HS-5 (cell line): ENCODE measurements at regions not wholly inside any gene's neighbourhood (a gene's known extent, or its start where the extent isn't known, plus 50 kb on each side); places are given as distances from the start of the nearest gene placed in this dataset.
A peak's percentile ranks its signal among the peaks of the same experiment; 100 is the strongest.
"Not testable (repeated sequence)": the region's sequence is repeated elsewhere in the genome, so short reads cannot be mapped to it uniquely, and the experiment has no call there.

ENCODE experiments used
- DNase-seq: peaks from one replicate; pipeline ENCODE4 v3.0.0-alpha.2; 2012; ENCODE audit warnings: low read depth

DNA sequence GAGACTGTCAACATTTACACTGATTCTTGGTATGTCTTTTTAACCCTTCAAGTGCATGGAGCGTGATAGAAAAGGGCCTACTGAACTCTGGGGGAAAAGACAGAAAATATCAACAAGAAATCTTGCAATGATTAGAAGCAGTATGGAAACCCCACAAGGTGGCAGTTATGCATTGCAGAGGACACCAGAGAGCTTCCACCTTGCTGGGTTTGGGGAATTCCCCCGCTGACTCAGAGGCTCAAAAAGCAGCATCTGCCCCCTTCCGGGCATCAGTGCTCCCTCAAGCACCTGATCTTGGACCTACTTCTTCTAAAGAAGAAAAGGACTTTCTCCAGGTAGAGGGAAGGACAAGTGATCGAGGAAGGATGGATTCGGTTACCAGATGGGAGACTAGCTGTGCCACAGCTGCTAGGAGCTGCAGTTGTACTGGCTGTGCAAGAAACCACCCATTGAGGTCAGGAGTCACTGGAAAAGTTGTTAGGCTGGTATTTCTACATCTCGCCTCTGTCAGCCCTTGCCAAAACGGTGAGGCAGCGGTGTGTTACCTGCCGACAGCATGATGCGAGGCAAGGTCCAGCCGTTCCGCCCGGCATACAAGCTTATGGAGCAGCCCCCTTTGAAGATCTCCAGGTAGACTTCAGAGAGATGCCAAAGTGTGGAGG lies 102.8 kb upstream of the OSBPL11 start:
- DNase-seq = not testable (repeated sequence)

DNA sequence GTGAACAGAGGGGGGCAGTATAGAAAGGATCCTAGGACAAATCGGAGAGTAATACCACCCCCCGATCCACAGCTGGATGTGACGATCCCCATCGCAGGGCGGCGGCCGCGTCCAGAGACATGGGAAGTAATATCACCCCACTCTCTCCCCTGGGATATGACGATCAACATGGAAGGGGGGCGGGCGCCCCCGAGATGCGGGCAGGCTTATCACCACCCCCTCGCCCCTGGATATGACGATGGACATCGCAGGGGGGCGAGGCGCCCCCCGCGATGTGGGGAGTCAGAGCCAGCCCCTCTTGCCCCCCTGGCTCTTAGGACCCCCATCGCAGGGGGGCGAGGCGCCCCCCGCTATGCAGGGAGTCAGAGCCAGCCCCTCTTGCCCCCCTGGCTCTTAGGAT lies 120.4 kb upstream of the OSBPL11 start:
- DNase-seq = no peak

DNA sequence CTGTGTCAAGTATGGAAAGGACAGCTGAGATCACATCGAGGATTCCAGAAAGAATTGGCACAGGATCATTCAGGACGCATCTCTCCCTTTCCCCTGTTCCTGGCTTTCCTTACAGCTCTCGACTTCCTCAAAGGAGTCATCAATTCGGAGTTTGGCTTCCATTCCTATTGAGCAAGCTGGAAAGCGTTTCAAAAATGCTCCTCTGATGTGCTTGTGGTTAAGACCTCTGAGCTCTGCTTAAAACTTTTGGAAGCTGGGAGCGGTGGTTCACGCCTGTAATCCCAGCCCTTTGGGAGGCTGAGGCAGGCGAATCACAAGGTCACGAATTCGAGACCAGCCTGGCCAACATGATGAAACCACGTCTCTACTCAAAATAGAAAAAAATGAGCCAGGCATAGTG lies 136.9 kb upstream of the OSBPL11 start:
- DNase-seq = peak; percentile 85

DNA sequence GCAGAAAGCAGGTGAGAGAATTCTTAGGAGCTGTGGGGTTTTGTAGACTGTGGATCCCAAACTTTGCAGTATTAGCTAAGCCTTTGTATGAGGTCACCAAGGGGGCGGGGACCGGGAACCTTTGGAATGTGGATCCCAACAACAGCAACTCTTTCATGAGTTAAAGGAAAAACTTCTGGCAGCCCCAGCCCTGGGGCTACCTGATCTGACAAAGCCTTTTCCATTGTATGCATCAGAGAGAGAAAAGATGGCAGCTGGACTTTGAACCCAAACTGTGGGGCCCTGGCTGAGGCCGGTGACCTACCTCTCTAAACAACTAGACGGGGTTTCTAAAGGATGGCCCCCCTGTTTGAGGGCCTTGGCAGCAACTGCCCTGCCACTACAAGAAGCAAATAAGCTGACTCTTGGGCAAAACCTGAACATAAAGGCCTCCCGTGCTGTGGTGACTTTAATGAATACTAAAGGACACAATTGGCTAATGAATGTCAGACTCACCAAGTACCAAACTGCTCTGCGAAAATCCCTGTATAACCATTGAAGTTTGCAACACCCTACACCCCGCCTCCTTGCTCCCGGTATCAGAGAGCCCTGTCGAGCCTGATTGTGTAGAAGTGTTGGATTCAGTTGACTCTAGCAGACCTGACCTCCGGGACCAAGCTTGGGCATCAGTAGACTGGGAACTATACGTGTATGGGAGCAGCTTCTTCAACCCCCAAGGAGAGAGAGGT lies 146.9 kb upstream of the OSBPL11 start:
- not testable (repeated sequence) for DNase-seq

DNA sequence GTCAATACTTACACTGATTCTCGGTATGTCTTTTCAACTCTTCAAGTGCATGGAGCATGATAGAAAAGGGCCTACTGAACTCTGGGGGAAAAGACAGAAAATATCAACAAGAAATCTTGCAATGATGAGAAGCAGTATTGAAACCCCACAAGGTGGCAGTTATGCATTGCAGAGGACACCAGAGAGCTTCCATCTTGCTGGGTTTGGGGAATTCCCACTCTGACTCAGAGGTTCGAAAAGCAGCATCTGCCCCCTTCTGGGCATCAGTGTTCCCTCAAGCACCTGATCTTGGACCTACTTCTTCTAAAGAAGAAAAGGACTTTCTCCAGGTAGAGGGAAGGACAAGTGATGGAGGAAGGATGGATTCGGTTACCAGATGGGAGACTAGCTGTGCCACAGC lies 147.5 kb upstream of the OSBPL11 start:
- DNase-seq = peak; percentile 37

DNA sequence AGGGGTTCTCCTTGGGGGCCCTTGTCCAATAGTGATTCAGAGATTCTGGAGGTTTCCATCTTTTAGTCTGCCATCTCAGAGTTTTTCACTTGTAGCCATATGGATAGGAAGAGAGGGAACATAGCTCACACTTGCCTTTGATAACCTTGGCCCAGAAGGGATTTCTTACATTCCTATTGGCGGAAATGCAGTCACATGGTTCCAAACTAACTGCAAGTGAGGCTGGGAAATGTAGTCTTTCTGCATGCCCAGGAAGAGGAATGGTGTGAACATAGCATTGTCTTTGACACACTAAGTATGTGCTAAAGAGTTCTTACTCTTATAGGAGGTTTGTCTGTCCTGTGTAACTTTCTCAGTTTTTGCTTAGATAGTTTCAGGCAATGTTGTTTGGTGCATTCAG lies 161.8 kb upstream of the OSBPL11 start:
- not testable (repeated sequence) for DNase-seq

DNA sequence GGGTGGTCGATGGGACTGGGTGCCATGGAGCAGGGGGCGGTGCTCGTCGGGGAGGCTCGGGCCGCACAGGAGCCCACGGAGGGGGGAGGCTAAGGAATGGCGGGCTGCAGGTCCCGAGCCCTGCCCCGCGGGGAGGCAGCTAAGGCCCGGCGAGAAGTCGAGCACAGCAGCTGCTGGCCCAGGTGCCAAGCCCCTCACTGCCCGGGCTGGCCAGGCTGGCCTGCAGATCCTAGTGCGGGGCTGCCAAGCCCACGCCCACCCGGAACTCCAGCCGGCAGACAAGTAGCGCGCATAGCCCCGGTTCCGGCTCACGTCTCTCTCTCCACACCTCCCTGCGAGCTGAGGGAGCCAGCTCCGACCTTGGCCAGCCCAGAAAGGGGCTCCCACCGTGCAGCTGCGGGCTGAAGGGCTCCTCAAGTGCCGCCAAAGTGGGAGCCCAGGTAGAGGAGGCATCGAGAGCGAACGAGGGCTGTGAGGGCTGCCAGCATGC lies 163.4 kb upstream of the OSBPL11 start:
- not testable (repeated sequence) for DNase-seq

DNA sequence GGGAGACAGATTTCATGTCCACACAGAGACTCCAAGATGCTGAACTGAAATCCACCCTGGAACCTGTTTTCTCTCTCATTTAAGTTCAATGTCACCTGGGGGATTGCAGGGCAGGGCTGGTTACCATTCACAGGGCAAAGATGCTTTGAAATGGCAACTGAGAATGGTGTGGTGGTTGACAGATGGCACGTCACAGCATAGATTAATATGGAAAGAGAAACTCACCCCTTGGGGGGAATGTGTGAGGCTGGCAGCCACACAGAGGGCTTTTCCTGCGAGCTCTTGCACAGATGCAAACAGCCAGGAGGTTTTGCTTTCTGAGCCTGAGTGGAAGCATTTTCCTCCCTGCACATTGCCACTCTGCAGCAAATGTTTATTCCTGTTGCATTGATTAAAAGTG lies 167.3 kb upstream of the OSBPL11 start:
- not testable (repeated sequence) for DNase-seq

DNA sequence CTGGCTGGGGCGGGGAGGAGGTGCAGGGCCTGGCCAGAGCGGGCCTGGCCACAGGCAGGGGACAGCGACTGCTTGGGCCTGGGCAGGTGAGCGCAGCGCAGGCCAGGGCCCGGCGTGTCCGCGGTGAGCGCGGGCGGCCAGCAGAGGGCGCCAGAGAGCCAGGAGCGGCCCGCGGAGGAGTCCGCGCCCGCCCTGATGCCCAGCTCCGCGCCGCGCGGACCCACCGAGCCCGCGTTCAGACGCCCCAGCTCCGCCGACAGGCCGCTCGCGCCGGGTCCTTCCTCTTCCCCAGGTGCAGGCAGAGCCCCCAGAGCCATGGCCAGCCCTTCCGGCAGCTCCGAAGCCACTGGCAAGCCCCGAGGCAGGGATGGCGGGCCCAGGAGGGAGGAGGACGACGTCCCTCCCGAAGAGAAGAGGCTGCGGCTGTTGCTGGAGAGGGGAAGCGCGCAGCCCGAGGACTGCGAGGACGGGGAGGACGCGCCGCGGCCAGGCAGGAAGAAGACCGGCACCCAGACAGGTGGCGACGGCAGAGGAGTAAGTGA lies 171.1 kb upstream of the OSBPL11 start:
- not testable (repeated sequence) for DNase-seq

DNA sequence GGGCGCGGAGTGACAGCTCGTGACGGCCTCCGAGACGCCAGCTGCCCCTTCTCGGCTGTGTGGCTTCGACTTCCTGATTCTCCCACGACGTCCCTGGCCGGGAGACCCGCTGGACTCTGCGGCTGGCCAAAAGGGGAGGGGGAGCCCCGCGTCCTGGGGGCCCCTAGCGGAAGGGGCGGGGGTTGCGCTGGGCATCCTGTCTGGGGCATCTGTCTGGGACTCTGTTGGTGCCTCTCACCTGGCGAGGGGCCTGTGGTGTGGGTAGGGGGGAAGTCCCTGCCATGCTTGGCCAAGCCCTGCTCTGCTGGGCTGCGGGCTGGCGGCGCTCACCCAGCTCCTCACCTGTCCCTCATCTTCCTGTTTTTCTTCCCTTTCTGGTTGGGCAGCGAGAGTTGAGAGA lies 171.6 kb upstream of the OSBPL11 start:
- DNase-seq = not testable (repeated sequence)

DNA sequence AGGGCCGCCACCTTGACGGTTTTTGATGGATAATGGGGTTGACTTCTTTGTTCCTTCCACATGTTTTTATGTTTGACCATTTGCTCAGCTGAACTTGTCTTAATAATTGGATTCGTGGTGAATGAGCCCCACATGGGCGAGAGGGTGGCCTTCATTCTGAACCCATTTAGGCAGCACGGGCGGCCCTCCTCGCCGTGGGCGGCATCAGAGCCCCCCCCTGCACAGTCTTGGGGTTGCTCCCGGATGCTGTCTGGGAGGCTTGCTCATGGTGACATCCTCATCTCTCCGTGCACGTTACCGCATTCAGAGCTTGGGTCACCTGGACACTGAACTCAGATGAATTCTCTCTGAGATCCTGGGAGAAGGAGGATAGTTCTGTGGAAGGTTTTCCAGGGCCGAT lies 172.3 kb upstream of the OSBPL11 start:
- no peak for DNase-seq

DNA sequence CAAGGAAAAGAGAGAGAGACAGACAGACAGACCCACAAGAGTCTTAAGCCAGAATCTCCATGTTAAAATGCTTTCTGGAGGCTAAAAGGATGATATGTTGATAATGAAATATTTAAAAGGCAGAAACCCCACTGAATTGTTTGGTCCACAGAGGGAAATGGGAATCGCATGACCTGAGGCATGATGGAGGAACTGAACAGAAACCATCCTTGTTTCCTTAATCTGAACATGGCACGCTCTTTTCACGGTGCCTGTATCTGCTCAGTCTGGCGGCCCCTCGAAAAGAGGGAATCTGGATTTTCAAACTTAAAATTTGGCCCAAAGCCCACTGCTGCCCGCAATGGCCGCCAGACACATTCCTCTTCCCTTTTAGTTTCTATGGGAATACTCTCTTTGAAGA lies 173.5 kb upstream of the OSBPL11 start:
- not testable (repeated sequence) for DNase-seq

DNA sequence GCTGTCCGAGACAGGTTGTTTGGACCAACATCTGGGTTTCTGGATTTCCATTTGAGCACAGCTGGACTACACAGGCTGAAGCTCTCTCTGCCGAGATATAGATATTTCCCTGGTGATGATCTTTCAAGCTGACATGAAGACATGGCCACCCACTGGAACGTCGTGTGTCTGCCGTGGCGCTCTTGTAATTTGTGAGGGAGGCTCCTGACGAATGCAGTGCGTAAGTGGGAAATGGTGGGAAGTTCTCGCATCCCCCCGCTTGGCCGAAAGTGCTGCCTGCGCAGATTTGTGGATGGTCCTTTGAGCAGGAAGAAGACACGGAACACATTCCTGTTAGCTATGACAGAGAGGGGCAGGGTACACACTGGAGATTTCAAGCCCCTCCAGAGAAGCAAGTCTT lies 176.2 kb upstream of the OSBPL11 start:
- not testable (repeated sequence) for DNase-seq

DNA sequence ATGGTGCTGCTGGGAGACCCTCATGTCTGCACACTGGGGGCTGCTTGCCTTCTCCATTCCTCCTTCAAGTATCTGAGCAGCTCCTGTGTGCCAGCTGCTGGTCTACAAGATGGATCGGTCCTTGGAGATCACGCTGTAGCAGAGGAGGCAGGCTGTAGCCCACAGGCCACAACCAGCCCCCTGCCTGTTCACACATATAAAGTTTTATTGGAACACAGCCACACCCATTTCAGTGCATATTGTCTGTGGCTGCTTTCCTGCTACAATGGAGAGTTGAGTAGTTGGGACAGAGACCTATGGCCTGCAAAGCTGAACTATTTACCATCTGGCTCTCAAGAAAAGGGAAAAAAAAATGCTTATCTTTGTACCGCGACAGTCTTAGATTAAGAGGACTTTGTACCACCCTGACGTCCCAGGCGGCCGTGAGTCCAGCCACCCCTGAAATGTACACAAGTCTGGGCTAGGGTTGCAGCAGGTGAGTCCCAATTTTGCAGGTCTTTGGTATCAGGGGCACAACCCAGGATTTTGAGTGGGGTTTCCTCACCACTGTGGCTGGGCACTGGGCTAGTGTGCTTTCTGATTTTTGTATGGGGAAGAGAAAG lies 179.2 kb upstream of the OSBPL11 start:
- not testable (repeated sequence) for DNase-seq

DNA sequence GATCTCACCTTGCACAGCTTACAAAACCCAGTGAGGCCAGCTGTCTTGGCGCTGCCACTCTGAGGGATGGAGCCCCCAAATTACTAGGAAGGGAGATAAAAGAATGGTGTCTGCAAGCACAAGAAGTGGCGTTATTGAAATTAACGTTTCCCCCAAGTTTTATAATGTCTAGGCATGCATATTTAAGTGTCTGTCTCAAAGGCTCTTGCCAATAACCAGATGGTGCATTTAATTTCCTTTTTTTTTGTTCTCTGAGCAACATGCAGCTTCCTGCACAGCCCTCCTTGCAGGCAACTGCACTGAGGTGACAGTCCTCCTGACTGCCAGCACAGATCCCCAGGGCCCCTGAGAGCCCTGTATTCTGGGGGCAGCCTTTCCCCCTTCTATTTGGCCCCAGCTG lies 179.8 kb upstream of the OSBPL11 start:
- DNase-seq = not testable (repeated sequence)

DNA sequence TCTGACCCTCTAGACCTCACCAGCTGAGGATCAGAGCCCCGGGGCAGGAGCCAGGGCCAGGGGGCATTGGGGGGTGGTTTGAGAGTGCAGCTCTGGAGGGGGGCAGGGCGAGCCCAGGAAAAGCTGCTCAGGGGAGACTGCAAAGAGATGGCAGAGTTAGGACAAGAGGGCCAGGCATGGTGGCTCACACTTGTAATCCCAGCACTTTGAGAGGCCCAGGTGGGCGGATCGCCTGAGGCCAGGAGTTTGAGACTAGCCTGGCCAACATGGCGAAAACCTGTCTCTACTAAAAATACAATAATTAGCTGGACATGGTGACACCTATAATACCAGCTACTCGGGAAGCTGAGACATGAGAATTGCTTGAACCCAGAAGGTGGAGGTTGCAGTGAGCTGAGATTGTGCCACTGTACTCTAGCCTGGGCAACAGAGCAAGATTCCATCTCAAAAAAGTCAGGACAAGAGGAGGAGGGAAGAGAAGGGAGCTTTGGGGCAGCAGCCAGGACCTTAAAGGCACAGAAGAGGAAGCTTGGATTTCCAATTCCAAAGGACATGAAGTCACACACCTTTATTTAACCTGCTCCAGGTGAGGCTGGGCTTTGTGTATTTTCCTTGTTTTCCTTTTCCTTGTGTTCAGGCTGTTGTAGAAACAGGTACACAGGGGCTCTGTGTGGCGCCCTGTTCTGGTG lies 180.5 kb upstream of the OSBPL11 start:
- DNase-seq = not testable (repeated sequence)

DNA sequence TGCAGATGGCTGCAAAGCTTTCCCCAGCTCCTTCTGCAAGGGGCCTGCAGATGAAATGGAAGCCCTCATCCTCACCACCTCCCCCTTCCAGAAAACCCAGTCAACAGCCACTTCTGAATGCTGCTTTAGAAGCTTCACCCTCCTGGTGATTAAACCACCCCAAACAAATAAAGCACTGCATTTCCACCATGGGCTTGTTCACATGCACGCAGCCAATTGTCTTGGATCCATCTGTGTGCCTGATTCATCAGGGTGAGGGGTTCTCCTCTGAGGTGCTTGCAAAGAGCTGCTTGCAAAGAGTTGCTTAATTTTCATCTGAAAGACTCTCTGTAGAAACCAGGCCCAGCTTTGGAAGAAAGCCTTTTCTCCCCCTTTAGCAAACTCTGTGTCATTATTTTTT lies 184.0 kb upstream of the OSBPL11 start:
- not testable (repeated sequence) for DNase-seq

DNA sequence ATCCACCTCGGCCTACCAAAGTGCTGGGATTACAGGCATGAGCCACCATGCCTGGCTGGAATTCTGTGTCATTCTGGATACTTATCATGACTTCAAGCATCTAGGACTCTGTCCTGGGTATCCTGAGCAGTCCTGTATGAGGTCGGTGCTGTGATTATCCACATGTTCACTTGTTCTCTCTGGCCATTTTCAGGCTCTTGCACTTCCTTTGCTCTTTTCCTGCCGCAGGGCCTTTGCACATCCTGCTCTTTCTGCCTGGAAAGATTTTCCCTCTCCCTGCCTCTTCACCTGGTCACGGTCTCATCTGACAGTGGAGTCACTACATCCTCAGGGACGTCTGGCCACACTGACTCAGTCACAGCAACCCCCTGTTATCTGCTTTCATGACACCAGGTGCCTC lies 184.6 kb upstream of the OSBPL11 start:
- not testable (repeated sequence) for DNase-seq

DNA sequence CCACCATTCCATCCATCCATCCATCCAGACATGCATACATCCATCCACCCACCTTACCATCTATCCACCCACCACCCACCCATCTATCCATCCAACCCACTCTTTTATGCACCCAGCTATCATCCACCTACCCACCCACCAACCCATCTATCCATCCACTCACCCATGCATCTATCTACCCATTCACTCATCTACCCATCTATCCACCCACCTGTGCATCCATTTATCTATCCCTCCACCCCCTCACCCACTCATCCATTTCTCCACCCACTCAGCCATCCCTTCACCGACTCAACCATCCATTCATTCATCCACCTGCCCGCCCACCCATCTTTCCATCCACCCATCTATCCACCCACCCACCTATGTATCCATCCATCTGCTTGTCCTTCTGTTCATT lies 186.4 kb upstream of the OSBPL11 start:
- not testable (repeated sequence) for DNase-seq

DNA sequence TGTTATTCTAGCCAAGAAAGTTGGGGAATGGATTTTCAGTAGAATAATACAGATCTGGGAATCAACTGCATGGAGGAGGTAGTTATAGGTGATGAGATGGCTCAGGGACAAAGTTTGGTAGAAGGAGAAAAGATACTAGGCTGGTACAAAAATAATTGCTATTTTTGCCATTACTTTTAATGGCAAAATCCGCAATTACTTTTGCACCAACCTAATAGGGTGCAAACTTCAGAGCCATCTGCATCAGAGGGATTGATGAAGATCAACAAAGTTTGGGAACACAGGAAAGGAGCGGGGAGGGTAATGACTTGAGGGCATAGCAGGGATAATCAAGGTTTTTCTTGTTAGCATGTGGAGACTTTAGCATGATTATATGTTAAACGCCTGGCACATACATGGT lies 178.7 kb upstream of the ROPN1B start:
- DNase-seq = not testable (repeated sequence)

DNA sequence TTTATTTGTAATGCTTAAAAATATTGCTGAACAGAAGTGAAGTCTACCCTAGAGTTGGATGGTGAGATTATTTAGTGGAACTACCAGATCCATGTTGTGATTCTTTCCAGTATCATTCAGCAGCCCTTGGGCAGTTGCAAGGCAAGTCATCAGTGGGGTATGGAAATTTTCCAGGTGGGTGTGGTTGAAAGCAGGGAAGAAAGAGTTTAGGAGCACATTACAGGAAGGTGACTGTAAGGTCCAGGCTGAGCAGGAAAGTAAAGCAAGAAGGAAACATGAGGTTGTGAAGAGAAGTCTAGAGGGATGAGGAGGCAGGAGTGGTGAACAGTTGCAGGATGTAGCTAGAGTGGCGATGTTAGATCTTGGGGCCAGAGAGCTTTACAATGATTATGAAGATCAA lies 178.0 kb upstream of the ROPN1B start:
- DNase-seq = not testable (repeated sequence)

DNA sequence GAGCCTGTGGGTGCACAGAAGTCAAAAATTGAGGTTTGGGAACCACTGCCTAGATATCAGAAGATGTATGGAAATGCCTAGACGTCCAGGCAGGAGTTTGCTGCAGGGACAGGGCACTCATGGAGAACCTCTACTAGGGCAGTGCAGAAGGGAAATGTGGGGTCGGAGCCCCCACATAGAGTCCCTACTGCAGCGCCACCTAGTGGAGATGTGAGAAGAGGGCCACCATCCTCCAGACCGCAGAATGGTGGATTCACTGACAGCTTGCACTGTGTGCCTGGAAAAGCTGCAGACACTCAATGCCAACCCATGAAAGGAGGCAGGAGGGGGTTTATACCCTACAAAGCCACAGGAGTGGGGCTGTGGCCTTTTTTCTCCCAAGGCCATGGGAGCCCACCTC lies 159.0 kb upstream of the ROPN1B start:
- DNase-seq = not testable (repeated sequence)
